Fibroblast of pulmonary artery (primary cell): ENCODE measurements at regions not wholly inside any gene's neighbourhood (a gene's known extent, or its start where the extent isn't known, plus 50 kb on each side); places are given as distances from the start of the nearest gene placed in this dataset.

ENCODE experiments used
- DNase-seq: peaks from one replicate; pipeline ENCODE4 v3.0.0-alpha.2; 2010; ENCODE audit warnings: low read depth
- H3K4me3 ChIP-seq: replicated peaks from 2 replicates; pipeline ENCODE4 v1.5.1; 2011; ENCODE audit warnings: low read depth, mild to moderate bottlenecking, control low read depth, low read length, moderate library complexity
- CTCF ChIP-seq: IDR thresholded peaks from 2 replicates; pipeline ENCODE4 v1.5.1; 2011; ENCODE audit warnings: mild to moderate bottlenecking, control low read depth, low read length, inconsistent platforms; ENCODE audit errors: missing control alignments

DNA sequence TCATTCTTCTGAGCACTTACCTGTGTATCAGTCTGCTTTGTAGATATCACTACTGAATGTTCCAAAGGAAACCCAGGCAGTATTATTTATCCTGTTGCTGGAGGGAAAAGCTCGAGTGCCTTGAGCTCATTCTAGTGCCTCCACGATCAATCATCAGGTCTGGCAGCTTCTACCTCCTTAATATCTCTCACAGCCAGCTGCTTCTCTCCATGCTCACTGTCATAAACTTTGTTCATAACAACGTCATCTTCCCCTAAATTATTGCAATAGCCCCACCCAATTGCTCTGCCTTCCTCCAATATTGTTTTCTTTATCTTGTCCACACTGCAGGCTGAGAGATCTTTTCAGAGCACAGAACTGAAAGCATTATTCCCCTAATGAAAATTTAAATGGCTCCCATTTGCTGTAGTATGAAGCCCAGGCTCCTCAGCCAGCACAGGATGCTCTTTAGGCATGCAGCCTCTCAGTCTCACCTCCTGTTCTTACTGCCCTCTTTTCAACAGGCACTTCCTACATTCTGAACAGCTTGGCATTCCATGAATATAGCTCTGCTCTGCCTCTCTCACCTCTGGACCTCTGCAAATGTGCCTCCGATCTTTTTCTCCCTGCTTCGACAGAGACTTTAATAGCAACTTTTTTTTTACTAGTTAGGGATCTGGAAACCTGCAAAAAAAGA, 504.2 kb upstream of the IGFBP7 start:
- no peak overlapping the region for H3K4me3 ChIP-seq
- TF ChIP-seq CTCF: no peak
- DNase-seq: no peak

DNA sequence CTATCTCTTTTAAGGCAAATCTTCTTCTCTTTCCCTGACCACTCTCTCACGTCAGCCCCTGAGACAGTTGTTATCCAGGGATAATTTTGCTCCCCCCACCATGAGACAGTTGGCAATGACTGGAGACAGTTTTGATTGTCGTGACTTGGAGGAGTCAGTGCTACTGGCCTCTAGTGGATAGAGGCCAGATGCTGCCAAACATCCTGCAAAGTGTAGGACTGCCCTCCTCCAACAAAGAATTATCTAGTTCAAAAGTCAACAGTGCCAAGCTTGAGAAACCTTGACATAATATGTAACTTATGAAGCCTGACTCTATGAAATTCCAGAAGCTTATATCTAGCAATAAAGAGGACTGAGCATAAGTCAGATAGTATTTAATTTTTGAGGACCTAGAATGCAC, 502.1 kb upstream of the IGFBP7 start:
- H3K4me3 ChIP-seq: no peak overlapping the region
- DNase-seq: no peak
- no peak for TF ChIP-seq CTCF

- no peak overlapping the region for H3K4me3 ChIP-seq
- DNase-seq: no peak
- TF ChIP-seq CTCF: no peak
These were observed 497.5 kb upstream of the IGFBP7 start for GRCh38 chr4:57607566-57608180.

GRCh38 chr4:57605376-57605775, 495.2 kb upstream of the IGFBP7 start:
- TF ChIP-seq CTCF: no peak
- H3K4me3 ChIP-seq: no peak overlapping the region

DNA sequence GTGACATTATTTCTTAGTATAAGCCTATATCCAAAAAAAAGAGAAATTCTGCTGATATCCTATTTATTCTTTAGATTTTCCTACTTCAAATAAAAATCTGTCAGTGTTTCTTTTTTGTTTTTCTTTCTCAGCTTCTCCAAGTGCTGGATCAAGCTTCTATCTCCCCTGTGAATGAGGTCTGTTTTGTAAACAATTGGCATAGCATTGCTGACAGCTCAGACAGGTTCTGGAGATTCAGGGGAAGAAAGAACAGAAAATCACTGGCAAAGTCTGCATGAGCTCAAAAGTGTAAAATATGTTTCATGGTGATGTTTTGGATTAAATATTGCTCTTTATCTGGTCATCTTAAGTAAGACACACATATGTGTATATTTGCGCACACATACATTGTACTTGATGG, 492.0 kb upstream of the IGFBP7 start:
- H3K4me3 ChIP-seq: no peak overlapping the region
- DNase-seq: no peak
- TF ChIP-seq CTCF: no peak

More at GRCh38 chr4:57605376-57605775, 495.2 kb upstream of the IGFBP7 start:
- DNase-seq: no peak

DNA sequence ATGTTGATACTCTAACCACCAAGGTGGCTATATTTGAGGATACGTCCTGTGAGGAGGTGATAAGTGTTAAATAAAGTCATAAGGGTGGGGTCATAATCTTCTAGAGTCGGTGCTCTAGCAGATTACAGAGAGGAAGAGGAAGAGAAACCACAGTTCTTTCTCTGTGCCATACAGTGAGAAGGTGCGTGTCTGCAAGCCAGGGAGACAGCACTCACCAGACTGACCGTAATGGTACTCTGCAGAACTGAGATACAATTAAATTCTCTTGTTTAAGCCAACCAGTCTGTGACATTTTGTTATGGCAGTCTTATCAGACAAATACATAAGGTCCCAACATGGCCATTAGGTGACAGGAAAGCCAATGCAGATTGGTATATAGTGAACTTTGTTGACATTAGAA, 480.9 kb upstream of the IGFBP7 start:
- no peak for TF ChIP-seq CTCF
- DNase-seq: no peak

DNA sequence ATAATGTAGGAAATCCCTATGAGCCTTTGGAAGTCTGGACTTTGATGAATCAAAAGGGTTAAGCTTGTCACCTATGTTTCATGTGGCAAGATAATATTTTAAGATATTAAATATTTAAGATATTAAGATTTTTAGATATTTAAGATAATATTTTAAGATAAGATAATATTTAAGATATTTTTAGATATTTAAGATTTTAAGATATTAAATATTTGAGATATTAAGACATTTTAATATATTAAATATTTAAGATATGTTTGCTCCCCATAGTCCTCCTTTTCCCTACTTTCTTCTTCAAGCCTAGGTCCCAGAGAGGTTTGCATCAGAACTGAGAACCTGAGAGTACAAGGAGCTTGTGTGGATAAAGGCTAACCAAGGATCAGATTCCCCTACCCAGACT, 478.4 kb upstream of the IGFBP7 start:
- no peak overlapping the region for H3K4me3 ChIP-seq
- no peak for DNase-seq
- TF ChIP-seq CTCF: no peak

More for the DNA sequence above, 480.9 kb upstream of the IGFBP7 start:
- H3K4me3 ChIP-seq: no peak overlapping the region
